ENCODE measurements at regions not wholly inside any gene's neighbourhood (a gene's known extent, or its start where the extent isn't known, plus 50 kb on each side); places are given as distances from the start of the nearest gene placed in this dataset.

GRCh38 chr13:95499811-95500712 lies 52.5 kb upstream of the CLDN10 start:
- no peak for DNase-seq (ENCODE audit: low spot score)

- no peak for DNase-seq (ENCODE audit: low spot score)
Observed at GRCh38 chr13:95502216-95502615, 50.3 kb upstream of the CLDN10 start.
